IPS-20b (cell line): ENCODE measurements at regions not wholly inside any gene's neighbourhood (a gene's known extent, or its start where the extent isn't known, plus 50 kb on each side); places are given as distances from the start of the nearest gene placed in this dataset.

Experiments
- H3K27ac ChIP-seq: one replicate; pipeline ENCODE4 v1.5.1; 2013; ENCODE audit warnings: low read length
- H3K27me3 ChIP-seq: 2 replicates; pipeline ENCODE4 v1.6.1; 2013; ENCODE audit warnings: mild to moderate bottlenecking, low read length, inconsistent platforms; ENCODE audit not compliant: insufficient read depth
- H3K36me3 ChIP-seq: 2 replicates; pipeline ENCODE4 v1.6.1; 2013; ENCODE audit warnings: low read depth, mild to moderate bottlenecking, inconsistent platforms, low read length, moderate library complexity; ENCODE audit not compliant: insufficient read depth
- H3K4me1 ChIP-seq: 2 replicates; pipeline ENCODE4 v1.6.1; 2013; ENCODE audit warnings: mild to moderate bottlenecking, control low read depth, inconsistent platforms, low read length, moderate library complexity; ENCODE audit not compliant: insufficient read depth
- H3K4me3 ChIP-seq: 2 replicates; pipeline ENCODE4 v1.5.1; 2013; ENCODE audit warnings: mild to moderate bottlenecking, low read length, inconsistent platforms
- H3K9ac ChIP-seq: 2 replicates; pipeline ENCODE4 v1.6.1; 2013; ENCODE audit warnings: low read depth, mild to moderate bottlenecking, inconsistent platforms, low read length, moderate library complexity
- H3K9me3 ChIP-seq: 2 replicates; pipeline ENCODE4 v1.6.1; 2013; ENCODE audit warnings: mild to moderate bottlenecking, low read depth, low read length, inconsistent platforms; ENCODE audit not compliant: insufficient read depth

- Histone ChIP-seq H3K4me3 (no peak overlapping the region), H3K4me1 (no peaks in the 10 kb centered on the region), H3K27ac (no peak overlapping the region), H3K27me3 (no peaks in the 10 kb centered on the region), H3K9me3 (peaks cover 93% of the 10 kb centered on the region), H3K9ac (no peak overlapping the region), H3K36me3 (no peaks in the 10 kb centered on the region)
Measured at GRCh38 chr12:38155526-38156496, 160.8 kb upstream of the ALG10B start.

GRCh38 chr12:38156497-38157245 lies 159.9 kb upstream of the ALG10B start:
- Histone ChIP-seq H3K36me3 (no peaks in the 10 kb centered on the region), H3K9me3 (peaks cover 88% of the 10 kb centered on the region), H3K27me3 (no peaks in the 10 kb centered on the region), H3K4me3 (no peak overlapping the region), H3K9ac (no peak overlapping the region), H3K4me1 (no peaks in the 10 kb centered on the region), H3K27ac (no peak overlapping the region)

GRCh38 chr12:38157274-38157932 lies 159.2 kb upstream of the ALG10B start:
- H3K4me1 ChIP-seq = no peaks in the 10 kb centered on the region
- H3K36me3 ChIP-seq = no peaks in the 10 kb centered on the region
- no peak overlapping the region for H3K27ac ChIP-seq
- no peak overlapping the region for H3K4me3 ChIP-seq
- peaks cover 88% of the 10 kb centered on the region for H3K9me3 ChIP-seq
- no peak overlapping the region for H3K9ac ChIP-seq
- no peaks in the 10 kb centered on the region for H3K27me3 ChIP-seq

- peaks cover 91% of the 10 kb centered on the region for H3K9me3 ChIP-seq
Measured at GRCh38 chr12:38157933-38158401, 158.6 kb upstream of the ALG10B start.

GRCh38 chr12:38158428-38159091 lies 158.0 kb upstream of the ALG10B start:
- Histone ChIP-seq H3K27ac (no peak overlapping the region), H3K9me3 (peaks cover 91% of the 10 kb centered on the region), H3K4me1 (no peaks in the 10 kb centered on the region), H3K27me3 (no peaks in the 10 kb centered on the region), H3K4me3 (no peak overlapping the region), H3K9ac (no peak overlapping the region), H3K36me3 (no peaks in the 10 kb centered on the region)

More at GRCh38 chr12:38157933-38158401, 158.6 kb upstream of the ALG10B start:
- Histone ChIP-seq H3K9ac (no peak overlapping the region), H3K27me3 (no peaks in the 10 kb centered on the region), H3K4me3 (no peak overlapping the region), H3K27ac (no peak overlapping the region), H3K36me3 (no peaks in the 10 kb centered on the region), H3K4me1 (no peaks in the 10 kb centered on the region)

- H3K27me3 ChIP-seq = no peaks in the 10 kb centered on the region
- no peak overlapping the region for H3K27ac ChIP-seq
Measured at GRCh38 chr12:38159092-38159551, 157.5 kb upstream of the ALG10B start.

GRCh38 chr12:38159591-38160317 lies 156.8 kb upstream of the ALG10B start:
- Histone ChIP-seq H3K9ac (no peak overlapping the region), H3K4me3 (no peak overlapping the region), H3K27me3 (no peaks in the 10 kb centered on the region), H3K9me3 (peaks cover 90% of the 10 kb centered on the region), H3K27ac (no peak overlapping the region), H3K36me3 (no peaks in the 10 kb centered on the region), H3K4me1 (no peaks in the 10 kb centered on the region)

More at GRCh38 chr12:38159092-38159551, 157.5 kb upstream of the ALG10B start:
- peaks cover 90% of the 10 kb centered on the region for H3K9me3 ChIP-seq
- H3K9ac ChIP-seq = no peak overlapping the region
- H3K36me3 ChIP-seq = no peaks in the 10 kb centered on the region
- no peak overlapping the region for H3K4me3 ChIP-seq
- no peaks in the 10 kb centered on the region for H3K4me1 ChIP-seq

GRCh38 chr12:38160318-38161122 lies 156.1 kb upstream of the ALG10B start:
- peaks cover 91% of the 10 kb centered on the region for H3K9me3 ChIP-seq
- H3K27ac ChIP-seq = no peak overlapping the region
- no peaks in the 10 kb centered on the region for H3K36me3 ChIP-seq
- H3K27me3 ChIP-seq = no peaks in the 10 kb centered on the region
- H3K4me1 ChIP-seq = no peaks in the 10 kb centered on the region
- H3K9ac ChIP-seq = no peak overlapping the region
- H3K4me3 ChIP-seq = no peak overlapping the region

- Histone ChIP-seq H3K27me3 (no peaks in the 10 kb centered on the region), H3K4me3 (no peak overlapping the region), H3K9ac (no peak overlapping the region), H3K27ac (no peak overlapping the region), H3K36me3 (no peaks in the 10 kb centered on the region), H3K4me1 (no peaks in the 10 kb centered on the region), H3K9me3 (peaks cover 94% of the 10 kb centered on the region)
Measured at GRCh38 chr12:38161123-38162000, 155.2 kb upstream of the ALG10B start.
